HPDE6-E6E7 (cell line): ENCODE measurements at regions not wholly inside any gene's neighbourhood (a gene's known extent, or its start where the extent isn't known, plus 50 kb on each side); places are given as distances from the start of the nearest gene placed in this dataset.
A peak's percentile ranks its signal among the peaks of the same experiment; 100 is the strongest.

ENCODE experiments used
- DNase-seq: peaks from one replicate; pipeline ENCODE4 v3.0.0; 2011; ENCODE audit warnings: missing footprints; ENCODE audit errors: extremely low spot score

GRCh38 chr3:162802228-162802965 lies 1305.8 kb downstream of the OTOL1 start:
- no peak for DNase-seq

- no peak for DNase-seq
Observed at GRCh38 chr3:162810776-162811175, 1314.2 kb downstream of the OTOL1 start.

- DNase-seq = no peak
Observed at GRCh38 chr3:162842549-162843216, 1346.1 kb downstream of the OTOL1 start.

GRCh38 chr3:162845918-162846317 lies 1349.3 kb downstream of the OTOL1 start:
- DNase-seq = no peak

- no peak for DNase-seq
Observed at GRCh38 chr3:162847511-162847910, 1350.9 kb downstream of the OTOL1 start.

GRCh38 chr3:162863579-162863978 lies 1367.0 kb downstream of the OTOL1 start:
- no peak for DNase-seq

GRCh38 chr3:162865466-162865865 lies 1368.9 kb downstream of the OTOL1 start:
- peak; percentile 5 for DNase-seq

GRCh38 chr3:162879021-162879562 lies 1382.5 kb downstream of the OTOL1 start:
- no peak for DNase-seq

GRCh38 chr3:162884373-162884772 lies 1387.8 kb downstream of the OTOL1 start:
- DNase-seq = no peak

GRCh38 chr3:162892921-162893793 lies 1396.5 kb downstream of the OTOL1 start:
- no peak for DNase-seq

GRCh38 chr3:162897291-162897690 lies 1400.7 kb downstream of the OTOL1 start:
- no peak for DNase-seq

- DNase-seq = no peak
Observed at GRCh38 chr3:162932503-162932902, 1435.9 kb downstream of the OTOL1 start.

GRCh38 chr3:162933656-162934055 lies 1437.0 kb downstream of the OTOL1 start:
- no peak for DNase-seq

GRCh38 chr3:162936706-162937105 lies 1440.1 kb downstream of the OTOL1 start:
- DNase-seq = no peak

GRCh38 chr3:162938083-162938482 lies 1441.5 kb downstream of the OTOL1 start:
- DNase-seq = no peak

GRCh38 chr3:162945626-162946025 lies 1449.0 kb downstream of the OTOL1 start:
- peak; percentile 12 for DNase-seq

- no peak for DNase-seq
Observed at GRCh38 chr3:162956711-162957110, 1460.1 kb downstream of the OTOL1 start.

- DNase-seq = no peak
Observed at GRCh38 chr3:162960269-162960668, 1463.7 kb downstream of the OTOL1 start.

- no peak for DNase-seq
Observed at GRCh38 chr3:162970292-162970691, 1473.7 kb downstream of the OTOL1 start.

GRCh38 chr3:162971715-162972114 lies 1475.1 kb downstream of the OTOL1 start:
- no peak for DNase-seq

- DNase-seq = no peak
Observed at GRCh38 chr3:162973428-162973917, 1476.9 kb downstream of the OTOL1 start.

- peak; percentile 4 for DNase-seq
Observed at GRCh38 chr3:162978136-162978535, 1481.5 kb downstream of the OTOL1 start.
